ENCODE measurements at regions not wholly inside any gene's neighbourhood (a gene's known extent, or its start where the extent isn't known, plus 50 kb on each side); places are given as distances from the start of the nearest gene placed in this dataset.

GRCh38 chr3:78343221-78343620 is 1303.3 kb downstream of the ROBO2 start:
- TF ChIP-seq POLR2A (IDR thresholded peaks at IDR 0.05) (no peak), CTCF (IDR thresholded peaks at IDR 0.05) (no peak)

All from Peyer's patch (tissue), 4 donors.